Cardiac muscle cell (in vitro differentiated cells and primary cell): ENCODE measurements at regions not wholly inside any gene's neighbourhood (a gene's known extent, or its start where the extent isn't known, plus 50 kb on each side); places are given as distances from the start of the nearest gene placed in this dataset.

Experiments used
- DNase-seq, 2 donors: peaks; one replicate each; pipeline versions ENCODE4 v3.0.0 to v3.0.0-alpha.2; 2010 to 2017; ENCODE audit warnings: low read depth in 1 of 2, low spot score in 1 of 2
- H3K27ac ChIP-seq: fragments of 200-600 bp; sonication (generic); 2 replicates; pipeline ENCODE4 v1.5.1; 2016
- H3K27me3 ChIP-seq: fragments of 200-600 bp; sonication (generic); 2 replicates; pipeline ENCODE4 v1.6.0; 2016; ENCODE audit warnings: control low read depth
- H3K36me3 ChIP-seq: fragments of 200-600 bp; sonication (generic); 2 replicates; pipeline ENCODE4 v1.5.1; 2016; ENCODE audit warnings: control low read depth
- H3K4me1 ChIP-seq: fragments of 200-600 bp; sonication (generic); 2 replicates; pipeline ENCODE4 v1.8.1; 2017; ENCODE audit warnings: low read depth, mild to moderate bottlenecking, mixed run types
- H3K4me3 ChIP-seq: fragments of 200-600 bp; sonication (generic); 2 replicates; pipeline ENCODE4 v1.5.1; 2016; ENCODE audit warnings: mild to moderate bottlenecking
- H3K9me3 ChIP-seq: fragments of 200-600 bp; sonication (generic); 2 replicates; pipeline ENCODE4 v1.5.1; 2017; ENCODE audit warnings: low read depth, mild to moderate bottlenecking, control low read depth
- CTCF ChIP-seq: IDR thresholded peaks from 2 replicates; pipeline ENCODE4 v1.5.1; 2012; ENCODE audit warnings: low read depth, mild to moderate bottlenecking, low read length

GRCh38 chr1:228957535-228957934, 222.3 kb downstream of the RHOU start:
- no peak for DNase-seq
- H3K36me3 ChIP-seq = no peaks in the 10 kb centered on the region
- no peak for TF ChIP-seq CTCF
- H3K27ac ChIP-seq = no peak overlapping the region
- H3K9me3 ChIP-seq = no peaks in the 10 kb centered on the region
- H3K27me3 ChIP-seq = no peaks in the 10 kb centered on the region
- H3K4me1 ChIP-seq = no peaks in the 10 kb centered on the region
- H3K4me3 ChIP-seq = no peak overlapping the region

DNA sequence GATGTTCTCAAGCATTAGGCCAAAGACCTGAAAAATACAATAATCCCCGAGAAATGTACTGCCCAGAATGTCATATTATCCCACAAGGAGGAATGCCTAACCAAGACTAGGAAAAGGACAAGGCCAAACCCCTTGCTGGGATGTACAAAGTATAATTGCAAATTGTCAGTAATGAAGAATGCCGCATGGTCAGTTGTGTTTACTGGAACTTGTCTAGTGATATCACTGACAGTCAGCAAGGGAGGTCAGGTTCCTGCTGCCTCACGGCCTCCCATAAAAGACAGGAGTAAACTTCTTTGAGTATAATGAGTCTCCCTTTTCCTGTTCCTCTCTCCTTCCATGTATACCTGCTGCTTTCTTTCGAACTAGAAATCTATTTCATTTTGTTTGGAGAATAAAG, 222.8 kb downstream of the RHOU start:
- Histone ChIP-seq H3K9me3 (no peaks in the 10 kb centered on the region), H3K4me1 (no peaks in the 10 kb centered on the region), H3K27me3 (no peaks in the 10 kb centered on the region), H3K27ac (no peak overlapping the region), H3K4me3 (no peak overlapping the region), H3K36me3 (no peaks in the 10 kb centered on the region)
- peak in 1 of 2 donors; percentile 37 for DNase-seq
- no peak for TF ChIP-seq CTCF

GRCh38 chr1:228958741-228959140, 223.5 kb downstream of the RHOU start:
- Histone ChIP-seq H3K36me3 (no peaks in the 10 kb centered on the region), H3K4me1 (no peaks in the 10 kb centered on the region), H3K9me3 (no peaks in the 10 kb centered on the region), H3K4me3 (no peak overlapping the region), H3K27me3 (no peaks in the 10 kb centered on the region), H3K27ac (no peak overlapping the region)
- peak in 1 of 2 donors; percentile 38 for DNase-seq
- no peak for TF ChIP-seq CTCF

DNA sequence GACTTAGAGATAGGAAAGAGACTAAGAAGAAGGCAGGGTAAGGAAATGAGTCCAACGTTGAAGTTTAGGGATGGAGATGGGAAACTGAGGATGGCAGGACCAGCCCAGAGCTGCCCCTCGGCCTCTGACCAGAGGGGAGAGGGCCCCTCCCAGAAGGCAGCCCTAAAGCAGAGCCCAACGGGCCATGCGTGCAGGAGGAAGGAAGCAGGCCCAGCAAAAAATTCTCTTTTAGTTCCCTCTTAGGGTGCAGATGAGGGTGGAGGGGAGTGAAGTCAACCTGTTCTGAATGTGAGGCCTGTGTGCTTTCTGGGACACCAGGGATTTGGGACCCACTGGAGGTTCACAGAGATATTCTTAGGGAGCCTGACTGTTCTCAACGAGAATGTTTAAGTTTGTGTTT, 225.4 kb downstream of the RHOU start:
- H3K9me3 ChIP-seq = no peaks in the 10 kb centered on the region
- DNase-seq = no peak
- no peaks in the 10 kb centered on the region for H3K36me3 ChIP-seq
- TF ChIP-seq CTCF = no peak
- no peaks in the 10 kb centered on the region for H3K4me1 ChIP-seq
- H3K27ac ChIP-seq = no peak overlapping the region
- H3K27me3 ChIP-seq = no peaks in the 10 kb centered on the region
- H3K4me3 ChIP-seq = no peak overlapping the region

DNA sequence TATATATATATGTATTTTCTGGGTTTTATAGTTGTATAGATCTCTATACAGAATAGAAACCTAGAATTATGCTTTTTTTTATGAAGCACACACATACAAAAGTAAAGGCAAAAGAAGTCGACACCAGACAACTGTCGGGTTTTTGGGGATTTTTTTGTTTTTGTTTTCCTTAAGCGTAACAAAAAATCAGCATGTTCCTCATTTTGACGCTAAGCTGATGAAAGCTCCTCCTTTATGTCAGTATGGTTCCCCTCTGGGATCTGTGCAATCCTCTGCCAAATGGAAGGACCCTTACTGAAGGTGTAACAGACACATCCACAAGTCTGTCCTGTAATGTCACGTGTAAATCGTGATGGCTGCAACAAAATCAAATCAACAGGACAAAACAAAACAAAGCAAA, 226.2 kb downstream of the RHOU start:
- no peak overlapping the region for H3K4me3 ChIP-seq
- H3K27me3 ChIP-seq = no peaks in the 10 kb centered on the region
- H3K4me1 ChIP-seq = no peaks in the 10 kb centered on the region
- no peaks in the 10 kb centered on the region for H3K9me3 ChIP-seq
- DNase-seq = no peak
- H3K27ac ChIP-seq = no peak overlapping the region
- no peaks in the 10 kb centered on the region for H3K36me3 ChIP-seq
- TF ChIP-seq CTCF = no peak

- no peaks in the 10 kb centered on the region for H3K9me3 ChIP-seq
- no peaks in the 10 kb centered on the region for H3K4me1 ChIP-seq
- no peaks in the 10 kb centered on the region for H3K27me3 ChIP-seq
- no peak for TF ChIP-seq CTCF
- no peak overlapping the region for H3K27ac ChIP-seq
- DNase-seq = no peak
- H3K4me3 ChIP-seq = no peak overlapping the region
- H3K36me3 ChIP-seq = no peaks in the 10 kb centered on the region
These were observed 228.5 kb downstream of the RHOU start for GRCh38 chr1:228963795-228964177.
